Peyer's patch (tissue), 4 donors: ENCODE measurements at regions not wholly inside any gene's neighbourhood (a gene's known extent, or its start where the extent isn't known, plus 50 kb on each side); places are given as distances from the start of the nearest gene placed in this dataset.

Experiments used
- DNase-seq, 3 donors: peaks; one replicate each; pipeline ENCODE4 v3.0.0-alpha.2; 2017 to 2019
- H3K27ac ChIP-seq, 4 donors: fragments of 200-600 bp; sonication (generic); one replicate each; pipeline ENCODE4 v1.5.1; 2016 to 2019
- H3K27me3 ChIP-seq, 2 donors: fragments of 200-600 bp; sonication (generic); one replicate each; pipeline ENCODE4 v1.5.1; 2019
- H3K36me3 ChIP-seq, 3 donors: fragments of 200-600 bp; sonication (generic); one replicate each; pipeline ENCODE4 v1.5.1; 2016 to 2019
- H3K4me1 ChIP-seq, 4 donors: fragments of 200-600 bp; sonication (generic); one replicate each; pipeline ENCODE4 v1.5.1; 2016 to 2019
- H3K4me3 ChIP-seq, 4 donors: fragments of 200-600 bp; sonication (generic); 1 replicate in 3 of 4; 2 replicates in 1 of 4; pipeline ENCODE4 v1.5.1; 2016 to 2019; ENCODE audit warnings: mild to moderate bottlenecking in 1 of 4
- H3K9me3 ChIP-seq, 4 donors: fragments of 200-600 bp; sonication (generic); one replicate each; pipeline ENCODE4 v1.5.1; 2016 to 2019; ENCODE audit warnings: mild to moderate bottlenecking in 1 of 4
- POLR2A ChIP-seq, 2 donors: fragments of 450-650 bp; IDR thresholded peaks; one replicate each; pipeline ENCODE4 v1.5.1; 2017; ENCODE audit warnings: antibody characterized with exemption in 2 of 2, mild to moderate bottlenecking in 2 of 2, moderate library complexity in 2 of 2
- TF ChIP-seq, protein P1 (sequence below), 6 experiments: fragments of 450-650 bp in 4 of 6; fragments of 200-600 bp in 2 of 6; sonication (generic) in 1 of 6; IDR thresholded peaks; one replicate each; pipeline ENCODE4 v1.5.1; 2017 to 2019; ENCODE audit warnings: antibody characterized with exemption in 6 of 6, mild to moderate bottlenecking in 3 of 6, moderate library complexity in 1 of 6

DNA sequence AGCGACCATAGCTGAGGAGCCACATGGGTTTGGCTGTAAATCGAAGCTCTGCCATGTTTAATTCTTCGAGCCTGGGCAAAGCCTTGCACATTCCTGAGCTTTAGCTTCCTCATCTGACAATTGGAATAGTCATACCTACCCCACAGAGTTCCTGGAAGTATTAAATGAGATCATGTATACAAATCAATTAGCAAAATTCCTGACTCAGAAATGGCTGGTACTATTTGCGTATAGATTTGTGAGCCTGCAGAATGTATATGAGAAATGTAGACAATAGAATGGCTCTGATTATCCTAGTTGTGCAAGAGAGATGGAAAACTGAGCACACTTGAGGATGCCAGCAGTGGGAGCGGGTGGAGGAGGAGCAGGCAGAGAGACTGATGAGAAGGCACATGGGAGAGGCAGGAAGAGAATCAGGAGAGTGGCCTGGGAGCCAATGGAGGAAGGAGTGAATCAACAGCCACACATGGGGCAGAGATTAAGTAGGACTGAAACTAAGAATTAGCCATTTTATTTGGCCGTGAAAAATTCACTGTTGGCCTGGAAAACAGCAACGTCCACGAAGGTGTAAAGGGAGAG, 128.0 kb upstream of the C1GALT1 start:
- no peaks in the 10 kb centered on the region for H3K36me3 ChIP-seq
- DNase-seq = no peak
- no peak overlapping the region for H3K27ac ChIP-seq
- no peaks in the 10 kb centered on the region for H3K9me3 ChIP-seq
- H3K4me1 ChIP-seq = peaks cover 0 to 11% (median 0%) of the 10 kb centered on the region in 4 donors
- no peak for TF ChIP-seq POLR2A (IDR thresholded peaks at IDR 0.05)
- TF ChIP-seq, protein P1, sequence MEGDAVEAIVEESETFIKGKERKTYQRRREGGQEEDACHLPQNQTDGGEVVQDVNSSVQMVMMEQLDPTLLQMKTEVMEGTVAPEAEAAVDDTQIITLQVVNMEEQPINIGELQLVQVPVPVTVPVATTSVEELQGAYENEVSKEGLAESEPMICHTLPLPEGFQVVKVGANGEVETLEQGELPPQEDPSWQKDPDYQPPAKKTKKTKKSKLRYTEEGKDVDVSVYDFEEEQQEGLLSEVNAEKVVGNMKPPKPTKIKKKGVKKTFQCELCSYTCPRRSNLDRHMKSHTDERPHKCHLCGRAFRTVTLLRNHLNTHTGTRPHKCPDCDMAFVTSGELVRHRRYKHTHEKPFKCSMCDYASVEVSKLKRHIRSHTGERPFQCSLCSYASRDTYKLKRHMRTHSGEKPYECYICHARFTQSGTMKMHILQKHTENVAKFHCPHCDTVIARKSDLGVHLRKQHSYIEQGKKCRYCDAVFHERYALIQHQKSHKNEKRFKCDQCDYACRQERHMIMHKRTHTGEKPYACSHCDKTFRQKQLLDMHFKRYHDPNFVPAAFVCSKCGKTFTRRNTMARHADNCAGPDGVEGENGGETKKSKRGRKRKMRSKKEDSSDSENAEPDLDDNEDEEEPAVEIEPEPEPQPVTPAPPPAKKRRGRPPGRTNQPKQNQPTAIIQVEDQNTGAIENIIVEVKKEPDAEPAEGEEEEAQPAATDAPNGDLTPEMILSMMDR (IDR thresholded peaks at IDR 0.05) = no peak
- H3K4me3 ChIP-seq = no peak overlapping the region
- H3K27me3 ChIP-seq = no peaks in the 10 kb centered on the region

DNA sequence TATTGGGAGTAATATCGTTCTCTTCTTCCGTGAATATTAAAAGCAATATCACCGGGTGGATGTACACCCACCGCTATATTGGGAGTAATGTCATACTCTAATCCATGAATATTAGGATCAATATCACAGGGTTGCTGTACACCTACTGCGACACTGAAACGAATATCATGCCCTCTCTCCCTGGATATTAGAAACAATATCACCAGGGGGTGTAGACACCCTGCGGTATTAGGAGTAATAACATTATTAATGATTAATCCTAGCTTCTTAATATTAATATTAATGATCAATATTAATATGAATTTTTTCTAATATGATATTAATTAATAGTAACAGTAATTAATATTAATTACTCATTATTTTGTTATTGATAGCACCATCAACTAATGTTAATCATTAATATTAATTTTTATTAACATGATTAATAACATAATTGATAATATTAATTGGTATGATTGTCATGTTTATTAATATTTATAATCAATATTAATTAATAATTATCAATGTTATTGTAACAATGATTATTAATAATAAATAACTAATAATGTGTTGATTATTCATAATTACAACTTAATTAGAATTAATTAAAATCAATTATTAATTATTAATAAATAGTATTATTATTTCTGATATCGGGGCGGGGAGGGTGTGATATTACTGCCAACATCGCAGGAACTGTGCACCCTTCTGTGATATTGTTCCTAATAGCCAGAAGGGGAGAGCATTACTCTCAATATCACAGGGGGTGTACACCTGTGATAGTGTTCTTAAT, 121.3 kb upstream of the C1GALT1 start:
- TF ChIP-seq POLR2A (IDR thresholded peaks at IDR 0.05) = no peak
- TF ChIP-seq, protein P1 (IDR thresholded peaks at IDR 0.05) = no peak
- Histone ChIP-seq H3K9me3 (no peaks in the 10 kb centered on the region), H3K4me3 (no peak overlapping the region), H3K36me3 (no peaks in the 10 kb centered on the region), H3K4me1 (no peaks in the 10 kb centered on the region), H3K27me3 (no peaks in the 10 kb centered on the region), H3K27ac (no peak overlapping the region)
- no peak for DNase-seq

DNA sequence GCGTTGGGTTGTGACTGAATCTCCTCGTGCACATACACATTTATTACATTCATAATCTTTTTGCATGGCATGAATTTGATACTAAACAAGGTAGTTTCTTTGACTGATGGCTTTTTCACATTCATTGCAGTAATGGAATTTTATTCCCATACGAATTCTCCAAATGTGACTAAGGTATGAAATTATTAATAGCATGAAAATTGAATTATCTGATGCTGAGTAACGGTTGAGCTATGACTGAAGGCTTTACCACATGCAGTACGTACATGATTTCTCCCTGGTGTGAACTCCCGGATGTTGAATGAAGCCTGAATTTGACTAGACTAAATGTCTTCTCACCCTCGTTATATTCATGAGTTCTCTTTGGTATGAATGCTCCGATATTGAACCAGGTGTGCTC, 104.4 kb upstream of the C1GALT1 start:
- Histone ChIP-seq H3K27me3 (no peaks in the 10 kb centered on the region), H3K27ac (no peak overlapping the region), H3K4me3 (no peak overlapping the region), H3K4me1 (no peaks in the 10 kb centered on the region), H3K36me3 (no peaks in the 10 kb centered on the region), H3K9me3 (no peaks in the 10 kb centered on the region)
- TF ChIP-seq POLR2A (IDR thresholded peaks at IDR 0.05) = no peak
- TF ChIP-seq, protein P1 (IDR thresholded peaks at IDR 0.05) = no peak
- no peak for DNase-seq

DNA sequence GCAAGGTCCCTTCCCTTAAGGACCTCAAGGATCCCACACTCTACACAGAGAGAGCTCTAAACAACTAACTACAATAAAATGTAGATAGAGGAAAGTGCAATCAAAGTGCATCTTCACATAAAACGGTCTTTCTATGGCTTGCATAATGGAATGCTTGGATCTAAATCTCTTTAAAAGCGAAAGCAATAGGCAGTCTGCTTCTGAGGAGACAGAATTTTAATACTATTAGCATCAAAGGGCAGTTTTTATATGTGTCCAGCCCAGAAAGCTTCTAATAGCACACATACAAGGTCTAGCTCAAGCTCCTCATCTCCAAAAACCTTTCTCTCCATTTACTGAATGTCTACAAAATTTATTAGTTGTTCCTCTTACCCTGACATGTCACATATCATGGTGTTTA, 101.5 kb upstream of the C1GALT1 start:
- no peak overlapping the region for H3K4me3 ChIP-seq
- DNase-seq = no peak
- no peaks in the 10 kb centered on the region for H3K9me3 ChIP-seq
- H3K36me3 ChIP-seq = no peaks in the 10 kb centered on the region
- no peak overlapping the region for H3K27ac ChIP-seq
- no peaks in the 10 kb centered on the region for H3K4me1 ChIP-seq
- no peaks in the 10 kb centered on the region for H3K27me3 ChIP-seq
- TF ChIP-seq, protein P1 (IDR thresholded peaks at IDR 0.05) = no peak
- TF ChIP-seq POLR2A (IDR thresholded peaks at IDR 0.05) = no peak

DNA sequence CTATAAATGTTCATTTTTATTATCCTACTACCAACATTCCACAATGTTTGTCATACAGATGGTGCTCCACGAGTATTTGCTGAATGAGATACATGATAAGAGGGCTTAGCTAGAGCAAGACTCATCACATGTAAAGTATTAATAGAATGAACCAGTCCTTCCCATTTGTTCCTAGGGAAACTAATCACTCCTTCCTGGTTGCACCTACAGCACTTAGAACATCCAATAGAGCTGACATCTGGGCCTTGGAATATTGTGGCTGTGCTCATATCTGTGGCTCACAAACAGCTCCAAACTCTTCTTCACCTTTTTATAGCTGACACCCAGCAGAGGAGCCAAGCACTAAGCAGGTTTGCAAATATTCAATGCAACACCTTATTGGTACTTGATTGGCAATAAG, 91.9 kb upstream of the C1GALT1 start:
- Histone ChIP-seq H3K36me3 (no peaks in the 10 kb centered on the region), H3K27me3 (no peaks in the 10 kb centered on the region), H3K9me3 (no peaks in the 10 kb centered on the region), H3K4me1 (no peaks in the 10 kb centered on the region), H3K4me3 (no peak overlapping the region), H3K27ac (no peak overlapping the region)
- DNase-seq = no peak
- TF ChIP-seq, protein P1 (IDR thresholded peaks at IDR 0.05) = no peak
- TF ChIP-seq POLR2A (IDR thresholded peaks at IDR 0.05) = no peak
